H1 (cell line): ENCODE measurements at regions not wholly inside any gene's neighbourhood (a gene's known extent, or its start where the extent isn't known, plus 50 kb on each side); places are given as distances from the start of the nearest gene placed in this dataset.
"Not testable (repeated sequence)": the region's sequence is repeated elsewhere in the genome, so short reads cannot be mapped to it uniquely, and the experiment has no call there.

ENCODE experiments used
- CTCF ChIA-PET: fragments of 300-600 bp; sonication (Branson Sonifier 250); formaldehyde crosslinking; loops from one replicate; lab custom pipeline; 2021; ENCODE audit not compliant: partially characterized antibody; lab: Charles Lee
- POLR2A ChIA-PET: fragments of 300-600 bp; sonication (Branson Sonifier 250); formaldehyde crosslinking; loops from one replicate; lab custom pipeline; 2021; ENCODE audit warnings: inconsistent platforms; ENCODE audit not compliant: partially characterized antibody; lab: Charles Lee
- DNase-seq, 2 experiments: peaks; one replicate each; pipeline versions ENCODE4 v3.0.0 to v3.0.0-alpha.2; 2010 to 2022; ENCODE audit warnings: low spot score in 2 of 2, low read depth in 1 of 2, mixed read lengths in 1 of 2
- FAIRE-seq: peaks from 2 replicates; lab custom pipeline; 2011; peaks lifted over from hg19 to GRCh38; lab: Jason Lieb, UNC
- H2AFZ ChIP-seq: 2 replicates; pipeline ENCODE4 v1.8.1; 2012; ENCODE audit warnings: low read length, inconsistent platforms
- H2AK5ac ChIP-seq: 2 replicates; pipeline ENCODE4 v1.6.1; 2013; ENCODE audit warnings: low read depth, low read length
- H2BK120ac ChIP-seq: replicated peaks from 2 replicates; pipeline ENCODE3; 2013; ENCODE audit warnings: low read depth, low read length, inconsistent platforms
- H2BK12ac ChIP-seq: 2 replicates; pipeline ENCODE4 v1.6.1; 2013; ENCODE audit warnings: low read depth, low read length
- H2BK15ac ChIP-seq: 2 replicates; pipeline ENCODE4 v1.6.1; 2013; ENCODE audit warnings: low read length
- H2BK20ac ChIP-seq: 2 replicates; pipeline ENCODE4 v1.6.1; 2013; ENCODE audit warnings: low read length
- H2BK5ac ChIP-seq: 2 replicates; pipeline ENCODE4 v1.6.1; 2013; ENCODE audit warnings: low read depth, low read length
- H3K14ac ChIP-seq: 2 replicates; pipeline ENCODE4 v1.6.1; 2013; ENCODE audit warnings: inconsistent platforms; ENCODE audit not compliant: insufficient read length
- H3K18ac ChIP-seq: 2 replicates; pipeline ENCODE4 v1.6.1; 2013; ENCODE audit warnings: low read length; ENCODE audit errors: extremely low read depth
- H3K23ac ChIP-seq: 2 replicates; pipeline ENCODE4 v1.6.1; 2013; ENCODE audit warnings: inconsistent platforms; ENCODE audit not compliant: insufficient read length
- H3K23me2 ChIP-seq: 2 replicates; pipeline ENCODE4 v1.6.1; 2013; ENCODE audit warnings: low read depth, low read length
- H3K27ac ChIP-seq: 2 replicates; pipeline ENCODE4 v1.6.1; 2011; ENCODE audit warnings: low read depth, low read length, inconsistent platforms
- H3K27me3 ChIP-seq, 4 experiments: replicated peaks in 1 of 4; 1 replicate in 1 of 4; 2 replicates in 3 of 4; pipeline versions ENCODE4 v1.6.1 to v1.8.1; 2011 to 2013; ENCODE audit warnings: low read length in 3 of 4, mild to moderate bottlenecking in 3 of 4, inconsistent platforms in 2 of 4, mixed read lengths in 2 of 4, moderate library complexity in 1 of 4; ENCODE audit not compliant: control insufficient read depth in 3 of 4, insufficient read depth in 3 of 4; ENCODE audit errors: extremely low read depth in 1 of 4
- H3K36me3 ChIP-seq, 4 experiments: 2 replicates each; pipeline versions ENCODE4 v1.6.1 to v1.8.1; 2011 to 2013; ENCODE audit warnings: mild to moderate bottlenecking in 4 of 4, low read length in 3 of 4, moderate library complexity in 2 of 4, control low read depth in 1 of 4, inconsistent platforms in 1 of 4; ENCODE audit not compliant: insufficient read depth in 4 of 4, control insufficient read depth in 2 of 4
- H3K4ac ChIP-seq: replicated peaks from 2 replicates; pipeline ENCODE3; 2013; ENCODE audit warnings: low read length, low read depth, mixed read lengths, inconsistent platforms; ENCODE audit not compliant: insufficient read length
- H3K4me1 ChIP-seq, 4 experiments: replicated peaks in 1 of 4; 1 replicate in 1 of 4; 2 replicates in 3 of 4; pipeline versions ENCODE4 v1.6.1 to v1.8.1; 2011 to 2013; ENCODE audit warnings: low read length in 3 of 4, inconsistent platforms in 2 of 4, mixed read lengths in 1 of 4; ENCODE audit not compliant: insufficient read depth in 4 of 4, control insufficient read depth in 3 of 4
- H3K4me2 ChIP-seq, 2 experiments: 2 replicates each; pipeline versions ENCODE4 v1.6.1 to v1.8.1; 2011 to 2013; ENCODE audit warnings: low read depth in 2 of 2, low read length in 2 of 2, control low read depth in 1 of 2, inconsistent platforms in 1 of 2, mild to moderate bottlenecking in 1 of 2; ENCODE audit not compliant: insufficient read depth in 1 of 2
- H3K4me3 ChIP-seq, 4 experiments: fragments of 200-600, 300-600 bp in 1 of 4; sonication (generic), shearing (Covaris generic), sonication (Bioruptor Twin) in 1 of 4; 2 replicates each; pipeline versions ENCODE4 v1.5.1 to v1.8.1; 2011 to 2016; ENCODE audit warnings: low read length in 4 of 4, low read depth in 3 of 4, control low read depth in 2 of 4, inconsistent platforms in 2 of 4, mild to moderate bottlenecking in 2 of 4, mixed read lengths in 1 of 4, moderate library complexity in 1 of 4; ENCODE audit not compliant: insufficient read depth in 2 of 4; ENCODE audit errors: extremely low read depth in 1 of 4
- H3K56ac ChIP-seq: replicated peaks from 2 replicates; pipeline ENCODE3; 2013; ENCODE audit warnings: low read depth, mild to moderate bottlenecking, mixed read lengths, low read length, inconsistent platforms; ENCODE audit not compliant: insufficient read length
- H3K79me1 ChIP-seq: 2 replicates; pipeline ENCODE4 v1.6.1; 2013; ENCODE audit warnings: low read depth, low read length, control low read depth
- H3K79me2 ChIP-seq, 2 experiments: 2 replicates each; pipeline versions ENCODE4 v1.6.1 to v1.8.1; 2012 to 2013; ENCODE audit warnings: low read length in 2 of 2, mild to moderate bottlenecking in 2 of 2, inconsistent platforms in 1 of 2; ENCODE audit not compliant: insufficient read depth in 2 of 2, control insufficient read depth in 1 of 2
- H3K9ac ChIP-seq, 4 experiments: replicated peaks in 1 of 4; 1 replicate in 1 of 4; 2 replicates in 3 of 4; pipeline versions ENCODE4 v1.6.1 to v1.8.1; 2011 to 2013; ENCODE audit warnings: low read depth in 3 of 4, low read length in 3 of 4, control low read depth in 2 of 4, mild to moderate bottlenecking in 2 of 4, moderate library complexity in 2 of 4, inconsistent platforms in 1 of 4; ENCODE audit errors: extremely low read depth in 1 of 4
- H3K9me3 ChIP-seq, 2 experiments: 2 replicates each; pipeline versions ENCODE4 v1.6.1 to v1.8.1; 2012 to 2013; ENCODE audit warnings: mild to moderate bottlenecking in 2 of 2, moderate library complexity in 2 of 2, control low read depth in 1 of 2, inconsistent platforms in 1 of 2, low read depth in 1 of 2, low read length in 1 of 2, mixed read lengths in 1 of 2; ENCODE audit not compliant: insufficient read depth in 2 of 2
- H4K20me1 ChIP-seq, 2 experiments: replicated peaks in 1 of 2; 2 replicates each; pipeline versions ENCODE3 to v1.8.1; 2011 to 2013; ENCODE audit warnings: inconsistent platforms in 2 of 2, low read length in 2 of 2, mild to moderate bottlenecking in 1 of 2; ENCODE audit not compliant: insufficient read depth in 2 of 2, control insufficient read depth in 1 of 2
- H4K5ac ChIP-seq: 2 replicates; pipeline ENCODE4 v1.6.1; 2013; ENCODE audit warnings: low read length, low read depth, mixed read lengths, inconsistent platforms; ENCODE audit not compliant: insufficient read length
- H4K8ac ChIP-seq: 2 replicates; pipeline ENCODE4 v1.8.0; 2013; ENCODE audit warnings: mild to moderate bottlenecking, moderate library complexity, low read length, inconsistent platforms; ENCODE audit not compliant: insufficient read depth; ENCODE audit errors: extremely low read depth
- H4K91ac ChIP-seq: replicated peaks from 2 replicates; pipeline ENCODE3; 2013; ENCODE audit warnings: low read length, mixed read lengths, inconsistent platforms; ENCODE audit not compliant: insufficient read length
- POLR2AphosphoS5 ChIP-seq: IDR thresholded peaks from 2 replicates; pipeline ENCODE4 v1.6.1; 2011; ENCODE audit warnings: low read depth, low read length
- SIN3A ChIP-seq, 2 experiments: IDR thresholded peaks in 1 of 2; conservative IDR thresholded peaks in 1 of 2; 2 replicates each; pipeline ENCODE4 v1.6.1; 2011 to 2012; ENCODE audit warnings: low read length in 2 of 2, improper control_type of control experiment in 1 of 2, low read depth in 1 of 2, mild to moderate bottlenecking in 1 of 2
- WGBS, 2 experiments: shearing (Covaris generic) in 1 of 2; methylation state at CpG; one replicate each; pipeline versions ENCODE4 v1.1.6 to v1.1.7; 2013 to 2015; ENCODE audit warnings: low lambda C conversion rate in 2 of 2, mixed read lengths in 2 of 2, inconsistent platforms in 1 of 2, low coverage in 1 of 2, missing lambda C conversion rate in 1 of 2; ENCODE audit not compliant: insufficient replicate concordance in 2 of 2, insufficient coverage in 1 of 2, insufficient read length in 1 of 2; ENCODE audit errors: extremely low coverage in 1 of 2, missing lambda C conversion rate in 1 of 2; 5-methylcytosine and 5-hydroxymethylcytosine counted together

DNA sequence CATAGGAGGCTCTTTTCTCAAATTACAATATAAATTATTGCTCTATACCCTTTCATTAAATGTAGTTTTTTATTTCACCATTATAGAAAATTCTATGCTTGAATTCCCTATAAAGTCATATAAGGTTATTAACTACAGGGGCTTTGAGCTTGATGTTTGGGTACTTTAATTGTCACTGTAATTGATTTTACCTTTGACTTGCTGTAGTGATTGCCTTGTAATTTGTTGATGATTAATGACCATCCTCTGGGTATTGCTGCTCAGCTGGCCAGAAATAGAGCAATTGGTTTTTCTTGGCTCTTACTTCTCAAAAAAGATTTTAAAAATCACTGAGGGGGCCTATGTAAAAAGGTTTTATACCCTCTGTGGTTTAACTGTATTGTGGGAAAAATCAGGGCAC, 1186.0 kb downstream of the KHDRBS2 start:
- Histone ChIP-seq H2AK5ac (no peak overlapping the region), H3K14ac (no peak overlapping the region), H3K36me3 (no peaks in the 10 kb centered on the region), H3K56ac (no peak overlapping the region), H2AFZ (no peak overlapping the region), H3K18ac (no peak overlapping the region), H2BK20ac (no peak overlapping the region), H4K8ac (no peak overlapping the region), H3K23me2 (no peaks in the 10 kb centered on the region), H3K4me3 (no peak overlapping the region), H2BK5ac (no peak overlapping the region), H3K27me3 (no peaks in the 10 kb centered on the region), H3K4me2 (no peak overlapping the region), H2BK120ac (no peak overlapping the region), H3K79me2 (no peaks in the 10 kb centered on the region), H3K4ac (no peak overlapping the region), H3K4me1 (no peaks in the 10 kb centered on the region), H3K23ac (no peak overlapping the region), H3K9me3 (no peaks in the 10 kb centered on the region), H4K20me1 (no peaks in the 10 kb centered on the region), H2BK12ac (no peak overlapping the region), H4K5ac (no peak overlapping the region), H4K91ac (no peak overlapping the region), H2BK15ac (no peak overlapping the region), H3K9ac (no peak overlapping the region), H3K79me1 (no peaks in the 10 kb centered on the region), H3K27ac (no peak overlapping the region)
- TF ChIP-seq SIN3A (conservative IDR thresholded peaks at IDR 0.05 in 1 of 2, IDR thresholded peaks at IDR 0.05 in 1 of 2; ENCODE audit: low read depth in 1 of 2, low read length in 2 of 2) (no peak), POLR2AphosphoS5 (no peak)
- POLR2A ChIA-PET, result no interaction called here
- DNase-seq (no peak), FAIRE-seq (no peak)
- CTCF ChIA-PET, result no interaction called here

DNA sequence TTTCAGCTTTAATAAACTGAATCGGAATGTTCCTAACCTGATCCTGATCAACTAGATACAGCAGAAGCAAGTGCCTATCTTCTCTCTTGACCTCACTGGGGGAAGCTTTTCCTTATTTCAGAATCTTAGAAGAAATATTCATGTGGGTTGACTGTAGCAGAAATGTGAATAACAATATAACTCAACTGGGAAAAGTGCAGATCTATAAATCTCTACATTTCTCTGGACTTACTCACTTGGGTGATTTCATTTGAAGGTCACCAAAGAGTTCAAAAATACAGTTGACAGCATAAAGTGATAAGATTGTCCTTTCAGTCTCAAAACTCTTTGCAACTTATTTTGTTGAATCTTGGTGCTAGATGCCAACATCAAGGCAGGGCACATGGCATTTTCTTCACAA, 1186.5 kb downstream of the KHDRBS2 start:
- POLR2A ChIA-PET, H2AFZ ChIP-seq, H2BK12ac ChIP-seq, H3K27me3 ChIP-seq, H2BK5ac ChIP-seq, H3K14ac ChIP-seq, H4K5ac ChIP-seq, H4K8ac ChIP-seq, H3K27ac ChIP-seq, H2BK15ac ChIP-seq, H3K4ac ChIP-seq, H3K9me3 ChIP-seq, H3K4me3 ChIP-seq, DNase-seq, H3K4me2 ChIP-seq, H2AK5ac ChIP-seq, H2BK120ac ChIP-seq, H2BK20ac ChIP-seq, H3K56ac ChIP-seq, H3K9ac ChIP-seq, H3K36me3 ChIP-seq, H3K79me2 ChIP-seq, H3K23ac ChIP-seq, H3K4me1 ChIP-seq, FAIRE-seq, H3K23me2 ChIP-seq, H3K18ac ChIP-seq, H3K79me1 ChIP-seq, H4K20me1 ChIP-seq, H4K91ac ChIP-seq, CTCF ChIA-PET: not testable (repeated sequence)
- 100% methylated on average over 1 of the region's 1 CpG; no CpG with 5 or more reads in 1 of the 2 experiments for WGBS, 2 experiments
